CD4-positive, CD25-positive, alpha-beta regulatory T cell (primary cell): ENCODE measurements at regions not wholly inside any gene's neighbourhood (a gene's known extent, or its start where the extent isn't known, plus 50 kb on each side); places are given as distances from the start of the nearest gene placed in this dataset.

Experiments used
- ATAC-seq, 2 donors: fragments of 150-1000 bp; cut with Tn5 transposase; one replicate each; pipeline ENCODE4 v1.10.0; 2021; ENCODE audit warnings: low read depth in 2 of 2, moderate number of reproducible peaks in 2 of 2, moderate library complexity in 1 of 2
- DNase-seq, 3 donors: peaks; one replicate each; pipeline versions ENCODE4 v3.0.0 to v3.0.0-alpha.2; 2012 to 2022; ENCODE audit warnings: mixed read lengths in 1 of 3
- H3K27ac ChIP-seq: one replicate; pipeline ENCODE4 v1.7.0; 2013; ENCODE audit warnings: mild to moderate bottlenecking, low read length; ENCODE audit not compliant: insufficient read depth, poor library complexity, severe bottlenecking
- H3K27me3 ChIP-seq: one replicate; pipeline ENCODE4 v1.7.0; 2013; ENCODE audit warnings: low read length; ENCODE audit not compliant: control insufficient read depth, insufficient read depth
- H3K36me3 ChIP-seq: one replicate; pipeline ENCODE4 v1.7.0; 2013; ENCODE audit warnings: mild to moderate bottlenecking, low read length, moderate library complexity; ENCODE audit not compliant: control insufficient read depth, insufficient read depth
- H3K4me1 ChIP-seq: 2 replicates; pipeline ENCODE4 v1.7.0; 2013; ENCODE audit warnings: mild to moderate bottlenecking, low read length; ENCODE audit not compliant: insufficient read depth, control insufficient read depth, poor library complexity, severe bottlenecking
- H3K4me3 ChIP-seq: one replicate; pipeline ENCODE4 v1.7.0; 2013; ENCODE audit warnings: low read depth, mild to moderate bottlenecking, low read length, moderate library complexity
- H3K9me3 ChIP-seq, 2 experiments: 1 replicate in 1 of 2; 2 replicates in 1 of 2; pipeline ENCODE4 v1.7.0; 2013; ENCODE audit warnings: low read length in 2 of 2, mild to moderate bottlenecking in 1 of 2, moderate library complexity in 1 of 2; ENCODE audit not compliant: control insufficient read depth in 2 of 2
- H3K27ac Mint-ChIP-seq, 3 donors: one replicate each; pipeline ENCODE4 v1.8.0; 2020 to 2022; ENCODE audit warnings: mild to moderate bottlenecking in 3 of 3, mixed read lengths in 3 of 3, moderate library complexity in 2 of 3
- H3K27me3 Mint-ChIP-seq: one replicate; pipeline ENCODE4 v1.8.0; 2022; ENCODE audit warnings: mild to moderate bottlenecking, mixed read lengths
- H3K36me3 Mint-ChIP-seq: one replicate; pipeline ENCODE4 v1.8.0; 2020; ENCODE audit warnings: mixed read lengths
- H3K4me1 Mint-ChIP-seq, 4 donors: one replicate each; pipeline ENCODE4 v1.8.0; 2020 to 2022; ENCODE audit warnings: mixed read lengths in 4 of 4, mild to moderate bottlenecking in 1 of 4
- H3K4me3 Mint-ChIP-seq, 4 donors: one replicate each; pipeline ENCODE4 v1.8.0; 2020 to 2022; ENCODE audit warnings: mild to moderate bottlenecking in 4 of 4, mixed read lengths in 4 of 4, moderate library complexity in 3 of 4
- H3K9me3 Mint-ChIP-seq, 7 donors: one replicate each; pipeline ENCODE4 v1.8.0; 2020 to 2022; ENCODE audit warnings: mixed read lengths in 7 of 7, mild to moderate bottlenecking in 3 of 7, moderate library complexity in 2 of 7

- no peaks in the 10 kb centered on the region for H3K4me1 Mint-ChIP-seq
- peaks cover 5% of the 10 kb centered on the region for H3K27me3 Mint-ChIP-seq
- DNase-seq (no peak), ATAC-seq (no peak)
- H3K4me3 Mint-ChIP-seq: no peak overlapping the region
- no peaks in the 10 kb centered on the region for H3K27me3 ChIP-seq
- H3K4me1 ChIP-seq: no peaks in the 10 kb centered on the region
- peaks cover 0 to 10% (median 5%) of the 10 kb centered on the region in 7 donors for H3K9me3 Mint-ChIP-seq
- no peaks in the 10 kb centered on the region for H3K36me3 ChIP-seq
- no peak overlapping the region for H3K4me3 ChIP-seq
- H3K27ac ChIP-seq: no peak overlapping the region
- H3K36me3 Mint-ChIP-seq: no peaks in the 10 kb centered on the region
- H3K27ac Mint-ChIP-seq: no peak overlapping the region
- H3K9me3 ChIP-seq: peaks cover under 1 to 3% of the 10 kb centered on the region in 2 experiments
Measured at GRCh38 chr13:32866921-32867320, 149.3 kb upstream of the KL start.

GRCh38 chr13:32877491-32877890 is 138.7 kb upstream of the KL start:
- Histone ChIP-seq H3K9me3 (no peaks in the 10 kb centered on the region), H3K27me3 (no peaks in the 10 kb centered on the region), H3K27ac (no peak overlapping the region), H3K4me3 (no peak overlapping the region), H3K36me3 (no peaks in the 10 kb centered on the region), H3K4me1 (no peaks in the 10 kb centered on the region)
- Mint-ChIP-seq H3K9me3 (peaks cover 0 to 6% (median 0%) of the 10 kb centered on the region in 7 donors), H3K36me3 (no peaks in the 10 kb centered on the region), H3K4me3 (no peak overlapping the region), H3K27me3 (peaks cover 9% of the 10 kb centered on the region), H3K27ac (no peak overlapping the region), H3K4me1 (no peaks in the 10 kb centered on the region)
- ATAC-seq (no peak), DNase-seq (no peak)

- Histone ChIP-seq H3K4me3 (no peak overlapping the region), H3K4me1 (no peaks in the 10 kb centered on the region), H3K27me3 (no peaks in the 10 kb centered on the region), H3K9me3 (no peaks in the 10 kb centered on the region), H3K36me3 (no peaks in the 10 kb centered on the region), H3K27ac (no peak overlapping the region)
- no peaks in the 10 kb centered on the region for H3K36me3 Mint-ChIP-seq
- peaks cover 0 to 6% (median 0%) of the 10 kb centered on the region in 7 donors for H3K9me3 Mint-ChIP-seq
- H3K27me3 Mint-ChIP-seq: peaks cover 9% of the 10 kb centered on the region
- ATAC-seq (no peak), DNase-seq (no peak)
- no peak overlapping the region for H3K27ac Mint-ChIP-seq
- no peak overlapping the region for H3K4me3 Mint-ChIP-seq
- no peaks in the 10 kb centered on the region for H3K4me1 Mint-ChIP-seq
Measured at GRCh38 chr13:32878163-32878562, 138.1 kb upstream of the KL start.

- no peak for ATAC-seq
- H3K9me3 Mint-ChIP-seq: peaks cover 0 to 6% (median 0%) of the 10 kb centered on the region in 7 donors
Measured at GRCh38 chr13:32880636-32881035, 135.6 kb upstream of the KL start.

GRCh38 chr13:32881074-32881776 is 135.0 kb upstream of the KL start:
- H3K36me3 ChIP-seq: no peaks in the 10 kb centered on the region
- H3K4me3 Mint-ChIP-seq: no peak overlapping the region
- H3K27ac ChIP-seq: no peak overlapping the region
- DNase-seq (no peak), ATAC-seq (no peak)
- H3K9me3 Mint-ChIP-seq: peaks cover 0 to 6% (median 0%) of the 10 kb centered on the region in 7 donors
- H3K27me3 Mint-ChIP-seq: peaks cover 16% of the 10 kb centered on the region
- no peaks in the 10 kb centered on the region for H3K9me3 ChIP-seq
- no peaks in the 10 kb centered on the region for H3K4me1 ChIP-seq
- no peaks in the 10 kb centered on the region for H3K4me1 Mint-ChIP-seq
- peaks cover 3% of the 10 kb centered on the region for H3K27me3 ChIP-seq
- H3K4me3 ChIP-seq: no peak overlapping the region
- H3K27ac Mint-ChIP-seq: no peak overlapping the region
- no peaks in the 10 kb centered on the region for H3K36me3 Mint-ChIP-seq

More at GRCh38 chr13:32880636-32881035, 135.6 kb upstream of the KL start:
- Mint-ChIP-seq H3K36me3 (no peaks in the 10 kb centered on the region), H3K27ac (no peak overlapping the region), H3K27me3 (peaks cover 16% of the 10 kb centered on the region), H3K4me1 (no peaks in the 10 kb centered on the region), H3K4me3 (no peak overlapping the region)
- no peak for DNase-seq
- Histone ChIP-seq H3K9me3 (no peaks in the 10 kb centered on the region), H3K36me3 (no peaks in the 10 kb centered on the region), H3K27ac (no peak overlapping the region), H3K4me3 (no peak overlapping the region), H3K4me1 (no peaks in the 10 kb centered on the region), H3K27me3 (peaks cover 3% of the 10 kb centered on the region)

- no peak overlapping the region for H3K4me3 ChIP-seq
- H3K9me3 ChIP-seq: no peaks in the 10 kb centered on the region
- Mint-ChIP-seq H3K4me3 (no peak overlapping the region), H3K27ac (no peak overlapping the region), H3K36me3 (no peaks in the 10 kb centered on the region), H3K4me1 (no peaks in the 10 kb centered on the region), H3K27me3 (peaks cover 16% of the 10 kb centered on the region), H3K9me3 (peaks cover 0 to 8% (median 0%) of the 10 kb centered on the region in 7 donors)
- ATAC-seq: no peak
- H3K36me3 ChIP-seq: no peaks in the 10 kb centered on the region
- no peak overlapping the region for H3K27ac ChIP-seq
- DNase-seq: no peak
- H3K27me3 ChIP-seq: peaks cover 4% of the 10 kb centered on the region
- H3K4me1 ChIP-seq: no peaks in the 10 kb centered on the region
Measured at GRCh38 chr13:32881777-32882145, 134.5 kb upstream of the KL start.

GRCh38 chr13:32882691-32883090 is 133.5 kb upstream of the KL start:
- no peak overlapping the region for H3K27ac Mint-ChIP-seq
- Histone ChIP-seq H3K27ac (no peak overlapping the region), H3K36me3 (no peaks in the 10 kb centered on the region), H3K27me3 (peaks cover 6% of the 10 kb centered on the region), H3K4me3 (no peak overlapping the region), H3K4me1 (no peaks in the 10 kb centered on the region), H3K9me3 (no peaks in the 10 kb centered on the region)
- H3K27me3 Mint-ChIP-seq: peaks cover 16% of the 10 kb centered on the region
- no peak for DNase-seq
- no peaks in the 10 kb centered on the region for H3K4me1 Mint-ChIP-seq
- H3K4me3 Mint-ChIP-seq: no peak overlapping the region
- no peak for ATAC-seq
- peaks cover 0 to 6% (median 0%) of the 10 kb centered on the region in 7 donors for H3K9me3 Mint-ChIP-seq
- no peaks in the 10 kb centered on the region for H3K36me3 Mint-ChIP-seq

GRCh38 chr13:32883474-32883873 is 132.7 kb upstream of the KL start:
- no peaks in the 10 kb centered on the region for H3K36me3 Mint-ChIP-seq
- ATAC-seq (no peak), DNase-seq (no peak)
- Histone ChIP-seq H3K36me3 (no peaks in the 10 kb centered on the region), H3K4me3 (no peak overlapping the region), H3K27me3 (peaks cover 6% of the 10 kb centered on the region), H3K27ac (no peak overlapping the region), H3K4me1 (no peaks in the 10 kb centered on the region), H3K9me3 (no peaks in the 10 kb centered on the region)
- H3K9me3 Mint-ChIP-seq: peaks cover 0 to 6% (median 0%) of the 10 kb centered on the region in 7 donors
- peaks cover 16% of the 10 kb centered on the region for H3K27me3 Mint-ChIP-seq
- no peak overlapping the region for H3K27ac Mint-ChIP-seq
- no peaks in the 10 kb centered on the region for H3K4me1 Mint-ChIP-seq
- no peak overlapping the region for H3K4me3 Mint-ChIP-seq
